NCI-H510A treated with DMSO at 0.1 percent for 48 hours (cell line): ENCODE measurements at regions not wholly inside any gene's neighbourhood (a gene's known extent, or its start where the extent isn't known, plus 50 kb on each side); places are given as distances from the start of the nearest gene placed in this dataset.
A peak's percentile ranks its signal among the peaks of the same experiment; 100 is the strongest.

Experiments used
- DNase-seq: peaks from one replicate; lab custom pipeline; 2025; lab: John Stamatoyannopoulos, UW

DNA sequence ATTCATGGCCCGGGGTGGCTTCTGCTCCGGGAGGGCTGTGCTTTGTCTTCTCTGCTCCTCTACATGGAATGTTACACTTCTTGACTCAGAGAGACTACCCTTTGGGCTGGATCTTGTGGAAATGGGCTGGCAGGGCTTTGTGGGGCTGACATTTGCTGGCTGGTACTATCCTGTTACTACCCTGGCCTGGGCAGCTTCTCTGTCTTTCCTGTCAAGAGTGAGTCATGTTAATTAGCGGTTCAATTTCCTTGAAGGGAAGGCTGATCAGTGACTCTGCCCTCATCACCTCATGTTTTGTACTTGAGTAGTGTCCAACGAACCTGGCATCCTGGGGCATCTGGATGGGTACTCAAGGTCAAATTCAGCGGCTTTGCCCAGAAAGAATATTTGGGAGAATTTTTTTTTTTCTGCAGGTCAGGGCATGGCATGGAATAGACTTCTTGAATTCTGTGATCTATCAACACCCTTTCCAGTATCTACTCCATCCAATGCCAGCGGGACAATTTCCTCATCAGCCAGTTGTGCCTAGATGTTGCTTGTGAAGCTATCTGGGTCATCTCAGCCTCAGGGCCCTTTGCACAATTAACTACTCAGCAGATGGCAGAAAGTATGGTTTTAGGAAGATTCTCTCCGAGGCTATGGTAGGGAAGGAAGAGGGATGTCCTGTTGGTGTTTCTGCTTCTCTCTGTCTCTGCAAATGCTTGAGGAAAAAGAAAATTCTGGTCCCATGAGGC lies 140.5 kb upstream of the PLET1 start:
- no peak for DNase-seq

GRCh38 chr11:112403432-112403831 lies 142.8 kb upstream of the PLET1 start:
- DNase-seq: no peak

DNA sequence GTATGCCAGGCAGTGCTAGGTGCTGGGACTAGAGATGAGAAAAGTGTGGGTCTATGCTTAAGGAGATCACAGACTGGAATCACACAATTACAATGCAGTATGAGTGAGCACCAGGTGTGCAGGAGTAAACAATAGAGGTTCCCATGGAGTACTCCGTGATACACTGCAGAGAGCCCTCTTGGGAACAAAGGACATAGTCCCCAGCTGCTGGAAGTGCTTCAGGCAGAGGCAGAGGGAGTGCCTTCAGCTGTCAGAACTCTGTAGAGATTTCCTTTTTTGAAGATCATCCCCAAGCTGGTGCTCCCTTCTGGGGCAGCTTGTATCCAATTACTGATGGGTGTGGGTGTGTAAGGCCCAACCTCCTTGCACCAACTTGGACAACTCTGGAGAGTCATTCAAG lies 143.5 kb upstream of the PLET1 start:
- DNase-seq: peak; percentile 91

DNA sequence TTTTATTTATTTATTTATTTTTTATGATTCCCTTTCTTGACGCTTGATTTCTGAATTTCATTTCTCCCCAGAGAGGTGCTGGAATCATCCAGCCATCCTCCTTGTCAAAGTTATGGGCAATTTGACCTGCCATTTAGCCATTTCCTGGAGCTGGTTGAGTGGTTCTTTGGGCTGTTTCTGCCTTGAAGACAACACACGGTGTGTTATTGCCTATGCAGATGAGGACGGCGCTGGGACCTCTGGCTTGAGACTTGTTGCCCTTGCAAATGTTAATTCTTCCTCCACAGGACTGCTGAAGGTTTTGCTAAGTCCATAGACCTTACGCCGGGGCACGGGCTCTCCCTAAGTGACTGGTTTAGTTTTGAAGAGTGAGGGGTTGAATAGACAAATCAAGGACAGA lies 147.9 kb upstream of the PLET1 start:
- peak; percentile 26 for DNase-seq

DNA sequence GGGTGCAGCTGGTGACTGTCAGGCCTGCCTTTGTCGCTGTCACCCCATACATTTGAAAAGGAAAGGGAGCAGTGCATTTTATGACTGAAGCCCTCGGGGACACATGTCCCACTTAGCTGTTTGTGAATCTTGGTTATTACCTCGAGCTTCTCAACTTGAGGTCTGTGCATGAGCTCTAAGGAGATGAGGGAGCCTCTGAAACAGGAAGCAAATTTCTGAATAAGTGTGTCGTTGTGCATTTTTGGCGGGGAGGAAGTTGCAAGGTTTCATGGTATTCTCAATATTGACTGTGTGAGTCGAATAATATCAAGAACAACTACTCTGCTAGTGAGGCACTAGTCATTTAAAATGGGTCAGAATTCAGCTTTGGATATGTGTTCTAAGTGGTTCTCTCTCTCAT lies 149.7 kb upstream of the PLET1 start:
- DNase-seq: no peak

DNA sequence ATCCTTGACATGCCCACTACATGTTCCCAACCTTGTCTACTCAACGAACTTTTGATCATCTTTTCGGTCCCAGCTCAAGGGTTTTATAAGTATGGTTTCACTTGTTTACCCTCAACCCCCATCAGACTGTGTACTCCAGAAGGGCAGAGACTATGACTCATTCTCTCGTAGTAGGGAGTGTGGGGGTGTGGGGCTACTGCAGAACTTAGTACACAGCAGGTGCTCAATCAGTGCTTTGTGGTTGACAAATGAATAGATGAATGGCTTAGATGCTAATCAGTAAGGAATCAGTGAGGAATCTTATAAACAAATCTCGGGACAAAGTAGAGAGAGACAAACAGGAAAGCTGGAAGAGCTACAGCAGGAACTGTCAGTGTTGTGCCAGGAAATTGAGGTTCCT lies 151.7 kb upstream of the PLET1 start:
- no peak for DNase-seq

DNA sequence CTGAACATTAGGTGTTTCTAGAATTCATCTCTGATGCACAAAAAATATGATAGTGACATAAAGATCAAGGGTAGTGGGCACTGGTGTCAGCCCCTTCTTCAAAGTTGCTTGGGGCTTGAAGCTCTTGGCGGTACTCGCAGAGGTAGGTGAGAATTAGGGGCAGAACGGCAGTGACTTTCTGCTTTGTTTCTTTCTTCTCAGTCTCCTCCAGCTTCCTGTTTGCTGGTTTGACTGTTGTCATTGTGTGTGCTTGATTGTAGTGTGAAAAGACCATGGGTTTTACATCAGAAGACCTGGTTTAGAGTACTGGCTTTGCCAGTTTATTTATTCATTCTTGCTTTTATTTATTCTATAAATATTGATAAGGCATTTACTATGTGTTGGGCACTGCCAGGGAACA lies 156.7 kb upstream of the PLET1 start:
- DNase-seq: no peak

DNA sequence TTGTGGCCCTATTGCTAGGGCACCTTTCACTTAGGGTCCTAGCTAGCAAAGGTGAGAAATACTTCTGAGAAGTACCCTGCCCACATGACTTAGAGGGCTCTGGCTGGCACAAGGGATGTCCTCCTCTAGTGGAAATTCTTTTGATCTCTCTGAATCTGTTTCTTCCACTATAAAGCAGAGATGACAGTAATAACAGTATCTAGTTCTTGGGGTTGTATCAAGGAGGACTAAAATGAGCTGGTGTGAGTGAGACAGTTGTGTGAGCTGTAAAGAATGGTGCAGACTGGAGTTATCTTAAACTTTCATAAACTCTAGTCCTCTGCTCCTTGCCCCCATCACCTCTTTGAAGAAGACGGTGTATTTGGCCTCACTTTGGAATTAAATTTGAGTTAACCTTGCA lies 157.8 kb upstream of the PLET1 start:
- no peak for DNase-seq

DNA sequence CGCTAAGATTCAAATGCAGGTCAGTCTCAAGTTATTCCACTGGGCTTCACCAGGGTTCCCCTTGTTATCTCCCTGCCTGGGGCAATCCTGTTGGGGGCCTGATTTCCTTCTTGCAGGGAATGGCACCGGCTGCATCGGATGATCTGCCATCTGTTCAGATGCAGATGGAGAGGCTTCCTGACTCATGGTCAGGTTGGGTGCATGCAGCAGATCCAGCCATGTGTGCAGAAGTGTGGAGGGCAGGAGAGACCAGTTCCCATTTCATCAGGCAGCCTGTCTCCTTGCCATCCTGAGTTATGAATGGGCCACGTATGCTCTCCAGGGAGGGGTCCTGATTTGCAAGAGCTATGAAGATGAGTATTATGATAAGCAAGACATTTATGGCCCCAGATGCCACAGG lies 161.2 kb upstream of the PLET1 start:
- no peak for DNase-seq

DNA sequence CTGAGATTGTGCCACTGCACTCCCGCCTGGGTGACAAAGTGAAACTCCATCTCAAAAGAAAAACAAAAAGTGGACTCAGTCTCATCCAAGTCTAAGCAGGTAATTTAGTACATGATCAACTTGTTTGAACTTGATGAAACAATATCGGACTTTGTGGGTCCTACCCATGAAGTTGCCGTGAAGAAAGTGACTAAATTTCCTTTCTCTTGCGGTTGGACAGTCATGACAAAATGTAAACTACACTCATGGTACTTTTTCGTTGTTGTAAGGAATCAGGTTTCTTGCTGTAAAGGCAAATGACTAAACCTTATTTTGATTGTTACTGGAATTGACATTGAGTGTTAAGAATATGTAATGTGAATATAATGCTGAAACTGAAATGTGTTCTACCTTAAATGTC lies 164.5 kb upstream of the PLET1 start:
- no peak for DNase-seq

DNA sequence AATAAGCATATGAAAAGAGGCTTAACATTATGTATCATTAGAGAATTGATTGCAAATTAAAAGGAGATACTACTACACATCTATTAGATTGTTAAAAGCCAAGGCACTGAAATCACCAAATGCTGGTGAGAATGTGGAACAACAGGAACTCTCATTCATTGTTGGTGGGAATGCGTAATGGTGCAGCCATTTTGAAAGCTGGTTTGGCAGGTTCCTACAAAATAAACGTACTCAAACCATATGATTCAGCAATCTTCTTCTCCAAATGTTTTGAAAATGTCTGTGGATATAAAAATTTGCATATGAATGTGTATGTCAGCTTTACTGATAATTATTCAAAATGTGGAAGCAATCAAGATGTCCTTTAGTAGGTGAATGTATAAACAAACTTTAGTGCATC lies 176.4 kb upstream of the PLET1 start:
- DNase-seq: no peak

DNA sequence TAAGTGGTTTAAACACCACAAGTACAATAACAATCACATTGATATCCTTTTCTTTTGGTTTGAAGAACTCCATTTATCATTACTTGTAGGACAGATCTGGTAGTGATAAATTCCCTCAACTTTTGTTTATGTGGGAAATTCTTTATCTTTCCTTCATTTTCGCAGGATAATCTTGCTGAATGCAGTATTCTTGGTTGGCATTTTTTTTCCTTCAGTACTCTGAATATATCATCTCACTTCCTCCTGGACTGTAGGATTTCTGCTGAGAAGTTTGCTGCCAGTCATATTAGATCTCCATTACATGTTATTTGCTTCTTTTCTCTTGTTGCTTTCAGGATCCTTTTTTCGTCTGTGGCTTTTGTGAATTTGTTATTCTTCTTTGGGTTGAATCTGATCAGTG lies 179.0 kb upstream of the PLET1 start:
- no peak for DNase-seq

DNA sequence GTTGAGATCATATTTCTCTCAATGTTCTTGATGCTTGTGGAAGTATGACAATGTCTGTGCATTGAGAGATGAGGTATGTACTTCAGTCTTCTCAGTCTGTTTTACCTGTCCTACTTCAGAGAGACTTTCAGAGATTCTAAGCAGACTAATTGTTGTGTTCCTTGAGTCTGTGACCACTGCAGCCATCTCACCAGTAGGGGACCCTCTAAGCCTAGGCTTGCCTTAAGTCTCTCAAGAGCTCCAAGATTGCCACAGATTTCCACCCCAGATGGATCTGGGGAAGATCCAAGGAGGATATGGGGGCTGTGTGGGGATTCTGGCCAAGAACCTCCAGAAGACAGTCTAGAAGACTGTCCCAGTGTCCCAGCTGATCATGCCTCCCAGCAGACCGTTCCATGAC lies 179.9 kb upstream of the PLET1 start:
- no peak for DNase-seq

DNA sequence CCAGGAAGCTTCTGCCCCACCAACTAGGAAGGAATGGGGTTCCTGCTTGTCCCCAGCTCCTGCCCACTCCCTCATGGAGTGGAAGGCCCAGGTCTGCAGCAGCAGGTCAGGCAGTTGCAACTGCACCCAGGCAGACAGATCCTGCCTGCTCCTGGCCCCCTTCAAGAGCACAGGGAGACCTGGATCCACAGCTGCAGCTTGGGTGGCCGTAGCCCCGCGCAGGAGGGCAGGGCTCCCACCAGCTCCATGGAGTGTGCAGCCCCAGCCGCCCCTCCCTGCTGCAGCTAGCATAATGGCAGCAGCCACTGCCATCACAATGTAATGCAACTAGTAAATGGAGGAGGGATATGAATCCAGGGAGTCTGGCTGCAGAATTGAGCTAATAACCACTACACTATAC lies 187.5 kb upstream of the PLET1 start:
- DNase-seq: no peak

DNA sequence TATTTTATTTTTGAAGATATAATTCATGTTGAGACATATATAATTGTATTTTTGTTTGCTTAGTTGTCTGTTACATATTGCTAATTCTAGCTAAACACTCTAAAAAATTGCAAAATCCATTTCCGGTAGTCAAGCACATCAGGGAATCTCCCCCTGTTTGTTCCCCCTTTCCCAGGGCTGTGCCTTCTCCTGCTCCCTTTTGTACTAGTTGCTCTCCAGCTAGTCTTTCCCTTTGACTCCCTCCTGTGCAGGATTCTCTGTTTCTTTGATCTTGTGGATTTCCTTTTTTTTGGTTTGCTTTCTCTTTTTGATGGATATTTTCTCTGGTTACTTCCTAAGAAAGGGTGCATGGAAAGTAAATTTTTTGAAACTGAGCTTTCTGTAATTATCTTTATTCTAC lies 188.1 kb upstream of the PLET1 start:
- DNase-seq: no peak

DNA sequence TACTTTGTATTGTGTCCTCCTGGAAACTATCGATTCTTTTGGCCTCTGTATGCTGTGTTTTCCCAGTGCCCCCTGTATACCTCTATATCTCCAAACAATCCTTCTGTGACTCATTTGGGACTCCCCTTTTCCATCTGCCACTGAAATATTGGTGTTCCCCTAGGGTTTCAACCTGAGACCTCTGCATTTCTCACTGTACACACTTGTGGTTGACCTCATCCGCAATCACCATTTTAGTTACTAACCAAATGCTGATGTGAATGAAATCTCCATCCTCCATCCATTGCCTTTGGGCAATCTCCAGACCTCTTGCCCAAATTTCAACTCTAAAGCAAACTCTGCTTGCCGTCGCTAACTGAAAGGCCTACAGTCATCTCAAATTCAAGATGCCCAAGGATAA lies 190.6 kb upstream of the PLET1 start:
- no peak for DNase-seq

DNA sequence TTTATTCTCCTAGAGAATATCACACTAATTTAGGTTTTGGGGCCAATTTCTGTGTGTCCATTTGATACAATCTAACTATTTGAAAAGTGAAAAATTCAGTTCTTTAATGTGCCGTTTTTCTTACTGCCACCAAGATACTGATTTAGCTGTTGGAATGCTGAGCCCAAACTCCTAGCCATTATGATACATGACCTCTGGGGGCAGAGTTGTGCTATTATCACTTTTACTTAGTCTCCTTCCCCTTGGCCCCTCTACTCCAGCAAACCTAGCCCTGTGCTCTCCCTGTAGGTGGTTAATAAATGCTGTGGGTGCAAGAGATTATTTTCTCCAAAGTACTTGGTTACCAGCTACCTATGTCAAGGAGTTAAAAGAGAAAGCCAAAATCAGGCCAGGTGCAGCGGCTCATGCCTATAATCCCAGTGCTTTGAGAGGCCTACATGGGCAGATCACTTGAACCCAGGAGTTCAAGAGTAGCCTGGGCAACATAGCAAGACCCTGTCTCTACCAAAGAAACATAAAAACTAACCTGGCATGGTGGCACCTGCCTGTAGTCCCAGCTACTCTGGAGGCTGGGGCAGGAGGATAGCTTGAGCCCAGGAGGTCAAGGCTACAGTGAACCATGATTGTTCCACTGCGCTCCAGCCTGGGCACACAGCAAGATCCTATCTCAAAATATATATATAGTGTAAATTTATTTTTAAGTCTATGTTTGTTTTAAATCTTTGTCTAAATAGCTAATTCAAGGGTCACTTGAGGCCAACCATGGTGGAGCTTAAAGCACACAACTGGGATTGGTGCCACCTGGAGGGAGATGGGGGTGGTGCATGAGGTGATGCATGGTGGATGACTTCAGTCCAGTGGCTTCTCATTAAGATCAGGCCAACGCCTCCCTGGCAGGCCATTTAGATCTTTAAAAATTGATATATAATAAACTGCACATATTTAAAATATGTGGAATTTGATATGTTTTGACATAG lies 193.2 kb upstream of the PLET1 start:
- DNase-seq: peak; percentile 11

DNA sequence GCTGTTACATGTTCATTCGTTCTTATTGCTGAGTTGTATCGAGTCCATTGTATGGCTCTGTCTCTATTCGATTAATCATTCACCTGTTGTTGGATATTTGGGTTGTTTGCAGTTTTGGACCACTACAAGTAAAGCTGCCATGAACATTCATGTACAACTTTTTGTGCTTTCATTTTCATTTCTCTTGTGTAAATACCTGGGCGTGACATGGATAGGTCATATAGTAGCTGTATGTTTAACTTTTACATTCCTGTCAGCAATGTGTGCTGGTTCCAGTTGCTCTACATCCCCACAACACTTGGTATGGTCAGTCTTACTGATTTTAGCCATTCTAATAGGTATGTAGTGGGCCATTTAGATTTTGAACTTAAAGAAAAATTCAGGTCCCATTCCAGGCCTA lies 194.2 kb upstream of the PLET1 start:
- no peak for DNase-seq

GRCh38 chr11:112455791-112456190 lies 195.1 kb upstream of the PLET1 start:
- no peak for DNase-seq

- no peak for DNase-seq
Measured at GRCh38 chr11:112457532-112457931, 196.9 kb upstream of the PLET1 start.

GRCh38 chr11:112459001-112459400 lies 198.3 kb upstream of the PLET1 start:
- no peak for DNase-seq

DNA sequence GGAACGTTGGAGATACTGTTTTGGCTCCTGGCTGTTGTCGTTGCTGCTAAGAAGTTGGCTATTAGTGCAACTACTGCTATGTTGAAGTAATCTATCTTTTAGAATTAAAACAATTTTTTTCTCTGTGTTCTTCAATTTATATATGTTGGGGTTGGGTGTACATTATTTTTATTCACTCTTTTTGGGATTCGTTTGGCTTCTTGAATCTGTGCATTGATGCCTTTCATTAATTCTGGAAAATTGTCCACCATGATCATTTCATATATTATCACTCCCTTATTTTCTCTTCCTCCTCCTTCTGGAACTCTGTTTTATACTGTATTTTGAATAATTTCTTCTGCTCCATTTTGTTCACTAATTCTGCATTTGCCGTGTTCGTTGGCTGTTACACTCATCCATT lies 199.5 kb upstream of the PLET1 start:
- DNase-seq: no peak

DNA sequence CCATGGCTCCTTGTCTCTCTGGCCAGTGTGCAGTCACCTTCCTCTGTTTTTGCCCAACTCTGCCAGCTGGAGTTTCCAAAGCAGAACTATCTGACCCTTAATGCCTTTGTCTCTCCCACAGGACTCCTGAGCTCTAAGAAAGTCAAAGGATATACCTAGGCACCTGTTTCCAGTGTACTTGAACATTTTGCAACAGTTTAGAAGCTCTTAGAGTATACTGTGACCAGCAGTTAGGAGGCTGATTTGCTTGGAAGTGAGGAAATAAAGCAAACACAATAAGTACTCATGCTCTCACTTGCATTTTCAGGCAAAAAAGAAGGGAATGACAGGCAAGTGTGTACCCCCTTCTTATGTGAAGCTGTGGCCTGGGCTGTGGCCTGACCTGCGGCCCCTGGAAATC lies 204.3 kb upstream of the PLET1 start:
- DNase-seq: no peak
